ENCODE measurements at regions not wholly inside any gene's neighbourhood (a gene's known extent, or its start where the extent isn't known, plus 50 kb on each side); places are given as distances from the start of the nearest gene placed in this dataset.

DNA sequence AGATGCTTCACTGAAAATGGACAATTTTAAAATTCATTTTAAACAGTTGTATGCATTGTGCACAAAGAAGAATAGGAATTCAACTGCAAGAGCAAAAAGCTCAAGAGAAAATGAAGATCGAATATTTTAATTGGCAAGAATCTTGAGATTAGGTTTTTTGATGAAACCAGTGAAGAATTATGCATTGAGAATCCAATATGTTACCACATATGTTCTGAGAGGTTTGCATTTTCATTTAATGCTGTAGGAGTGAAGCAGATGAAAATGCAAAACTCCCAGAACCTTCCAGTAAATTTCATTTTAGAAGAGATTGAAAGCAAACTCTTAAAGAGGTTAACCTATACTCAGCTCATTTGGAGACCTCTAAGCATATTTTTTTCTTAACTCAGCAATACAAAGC lies 298.0 kb downstream of the OLFM3 start:
- DNase-seq (ENCODE audit: low read depth), result no peak

DNA sequence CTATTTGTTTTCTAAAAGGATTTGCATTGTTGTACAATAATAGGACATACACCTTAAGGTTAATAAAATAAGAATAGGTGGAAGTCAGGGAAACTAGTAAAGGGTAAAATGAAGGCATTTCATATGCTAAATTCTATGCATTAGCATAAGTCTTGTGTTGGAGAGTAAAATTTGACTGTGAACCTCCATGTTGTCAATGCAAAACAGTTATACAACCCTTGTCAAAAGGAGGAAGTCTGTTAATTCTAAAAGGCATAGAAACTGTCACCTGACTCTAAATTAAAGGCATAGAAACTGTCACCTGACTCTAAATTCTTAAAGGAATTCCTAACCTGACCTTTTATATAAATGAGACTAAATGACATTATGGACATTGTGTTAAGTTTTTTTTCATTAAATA lies 291.8 kb downstream of the OLFM3 start:
- no peak for DNase-seq (ENCODE audit: low read depth)

DNA sequence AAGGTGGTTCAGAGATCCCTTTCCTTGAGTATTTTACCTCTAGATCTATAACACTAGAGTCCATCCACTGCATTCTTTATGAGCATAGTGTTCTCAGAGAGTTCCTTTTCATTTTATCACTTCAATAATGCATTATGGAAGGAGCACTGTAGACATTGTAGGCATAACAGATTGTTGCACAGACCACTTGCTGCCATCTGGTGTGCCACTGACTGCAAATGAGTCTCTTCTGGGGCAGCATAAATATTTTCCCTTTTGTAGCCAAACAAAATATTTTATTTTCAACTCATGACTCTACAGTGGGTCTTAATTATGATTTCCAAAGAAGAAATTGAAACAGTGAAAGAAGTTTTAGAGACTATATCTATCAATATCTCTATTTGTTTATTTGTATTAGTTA lies 290.4 kb downstream of the OLFM3 start:
- no peak for DNase-seq (ENCODE audit: low read depth)

DNA sequence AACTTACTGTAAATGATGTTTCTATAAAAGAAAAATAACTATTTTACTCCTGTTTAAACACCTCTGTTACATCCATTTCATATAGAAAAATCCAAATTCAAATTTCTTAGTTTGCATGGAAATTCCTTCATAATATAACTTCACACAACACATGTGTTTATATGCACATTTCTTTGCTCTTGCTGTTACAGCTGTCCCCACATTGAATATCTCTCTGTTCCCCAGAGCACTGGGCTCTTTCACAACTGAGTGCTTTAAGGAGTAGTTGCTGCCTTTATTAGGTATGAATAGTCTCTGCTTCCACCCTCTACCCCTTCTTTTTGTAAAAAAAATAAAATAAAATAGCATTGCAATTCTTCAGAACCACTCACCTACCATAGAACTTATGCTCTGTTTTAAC lies 287.0 kb downstream of the OLFM3 start:
- peak; percentile 14 for DNase-seq (ENCODE audit: low read depth)

DNA sequence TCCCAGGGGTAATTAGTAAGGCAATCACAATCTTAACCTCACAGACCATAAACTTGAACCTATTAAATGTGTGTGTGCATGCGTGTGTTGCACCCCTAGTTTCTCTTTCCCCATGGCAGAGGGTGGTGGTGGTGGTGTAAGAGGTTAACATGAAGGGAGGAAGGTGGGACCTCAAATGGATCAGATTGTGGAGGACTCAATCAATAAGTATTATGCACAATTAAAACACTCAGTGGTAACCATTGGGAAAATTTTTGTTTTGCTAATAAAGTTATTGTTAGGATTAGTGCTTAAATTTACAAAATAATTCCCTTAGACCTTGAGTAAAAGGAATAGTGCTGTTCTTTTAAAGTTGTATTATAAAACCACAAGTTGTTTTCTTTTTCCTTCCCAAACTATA lies 283.0 kb downstream of the OLFM3 start:
- DNase-seq (ENCODE audit: low read depth), result no peak

DNA sequence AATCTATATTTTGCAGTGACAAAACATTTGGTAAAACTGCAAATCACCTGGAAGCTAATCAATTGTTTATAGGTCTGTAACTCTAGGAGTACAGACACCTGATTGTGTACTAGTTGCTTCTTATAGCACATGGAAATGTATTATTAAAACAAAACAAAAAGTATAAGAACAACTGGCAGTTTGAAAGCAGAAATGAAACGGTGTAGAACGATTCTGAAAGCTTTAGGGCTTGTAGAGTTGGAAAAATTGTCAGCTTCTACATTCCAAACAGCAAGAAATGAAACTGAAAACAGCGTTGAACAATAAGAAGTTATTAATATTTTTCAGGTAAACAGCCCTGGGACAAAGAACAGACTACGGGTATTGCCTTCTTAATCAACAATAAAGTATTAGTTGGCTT lies 273.3 kb downstream of the OLFM3 start:
- no peak for DNase-seq (ENCODE audit: low read depth)

DNA sequence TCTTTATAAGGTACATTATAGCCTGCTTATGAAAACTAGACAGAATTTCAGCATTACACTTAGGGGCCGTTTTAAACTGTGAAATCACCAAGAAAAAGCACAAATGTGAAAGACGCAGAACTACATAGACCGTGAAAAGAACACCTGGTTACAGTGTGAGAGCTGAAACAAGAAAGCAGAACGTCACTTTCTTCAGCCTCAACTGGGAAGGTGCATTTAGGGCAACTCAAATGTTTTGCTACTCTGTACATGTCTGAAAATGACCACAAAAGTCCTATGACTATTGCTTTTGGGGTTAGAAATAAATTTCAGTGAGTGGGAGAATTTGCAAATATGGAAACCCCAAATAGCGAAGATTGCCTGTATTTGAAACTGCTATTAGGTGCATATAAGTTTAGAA lies 268.7 kb downstream of the OLFM3 start:
- DNase-seq (ENCODE audit: low read depth), result no peak

DNA sequence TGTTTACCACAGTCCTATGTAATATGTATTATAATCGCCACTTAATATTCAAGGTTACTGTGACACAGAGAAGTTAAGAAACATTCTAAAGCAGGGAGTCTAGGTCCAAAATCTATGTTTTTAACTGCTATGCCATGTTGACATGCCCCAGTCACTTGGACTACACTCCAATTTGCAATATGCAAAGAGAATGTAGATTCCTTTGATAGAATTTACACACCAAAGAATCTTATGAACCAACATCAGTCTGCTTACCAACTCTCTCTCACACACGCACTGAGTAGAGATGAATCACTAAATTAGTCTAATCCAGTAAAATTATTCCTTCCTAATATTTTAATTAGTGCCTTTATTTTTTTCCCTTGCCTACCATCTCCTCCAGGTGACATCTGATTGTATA lies 266.2 kb downstream of the OLFM3 start:
- no peak for DNase-seq (ENCODE audit: low read depth)

DNA sequence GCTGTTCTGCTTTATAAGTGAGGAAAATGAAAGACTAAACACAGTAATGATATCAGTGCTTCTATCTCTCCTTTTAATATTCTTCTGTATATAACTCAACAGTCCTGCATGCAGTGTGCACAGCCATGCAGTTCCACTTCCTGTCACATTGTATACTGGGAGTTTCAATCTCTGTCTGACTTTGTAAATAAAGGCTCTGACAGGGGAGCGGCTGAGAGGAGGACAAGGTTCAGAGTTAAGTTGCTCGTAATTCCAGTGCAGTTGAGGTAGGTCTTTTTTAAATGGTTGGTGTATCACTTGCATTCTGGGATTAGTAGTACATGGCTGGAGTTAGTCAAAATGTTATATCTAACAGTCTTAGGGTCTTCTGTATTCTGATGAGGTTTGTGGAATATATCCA lies 264.5 kb downstream of the OLFM3 start:
- DNase-seq (ENCODE audit: low read depth), result no peak

DNA sequence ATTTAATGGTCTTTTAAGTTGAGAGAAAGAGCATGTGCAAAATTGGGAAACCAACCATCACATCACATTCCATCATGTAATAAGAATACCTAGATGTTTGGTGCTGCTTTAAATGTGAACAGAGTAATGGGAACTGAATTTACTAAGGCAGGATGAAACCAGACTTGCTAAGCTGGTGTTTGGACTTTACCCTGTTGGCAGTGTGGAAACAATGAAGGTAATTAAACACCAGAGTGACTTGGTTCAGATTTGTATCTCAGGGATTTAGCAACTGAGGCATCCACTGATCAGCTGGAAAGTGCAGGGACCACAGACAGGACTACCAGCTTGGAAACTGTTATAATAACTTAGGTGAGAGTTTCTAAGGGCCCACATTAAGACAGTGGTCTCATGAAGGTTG lies 263.4 kb downstream of the OLFM3 start:
- no peak for DNase-seq (ENCODE audit: low read depth)

DNA sequence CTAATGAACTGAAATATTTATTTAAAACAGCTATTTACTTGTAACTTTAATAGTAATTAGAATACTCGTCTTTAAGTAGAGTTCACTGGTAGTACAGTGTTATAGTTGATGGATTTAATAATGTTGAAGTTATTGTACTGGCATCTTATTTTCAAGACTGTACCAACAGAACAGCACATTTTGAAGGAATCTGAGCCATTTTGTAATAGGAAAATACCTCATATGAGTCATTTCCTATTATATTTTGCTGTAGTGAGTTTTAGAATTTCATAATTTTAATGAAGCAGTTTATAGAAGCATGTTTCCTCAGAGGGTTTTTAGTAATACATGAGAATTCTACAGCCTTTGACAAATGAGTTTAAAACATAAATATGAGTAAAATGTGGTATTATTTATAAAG lies 258.3 kb downstream of the OLFM3 start:
- peak; percentile 72 for DNase-seq (ENCODE audit: low read depth)

DNA sequence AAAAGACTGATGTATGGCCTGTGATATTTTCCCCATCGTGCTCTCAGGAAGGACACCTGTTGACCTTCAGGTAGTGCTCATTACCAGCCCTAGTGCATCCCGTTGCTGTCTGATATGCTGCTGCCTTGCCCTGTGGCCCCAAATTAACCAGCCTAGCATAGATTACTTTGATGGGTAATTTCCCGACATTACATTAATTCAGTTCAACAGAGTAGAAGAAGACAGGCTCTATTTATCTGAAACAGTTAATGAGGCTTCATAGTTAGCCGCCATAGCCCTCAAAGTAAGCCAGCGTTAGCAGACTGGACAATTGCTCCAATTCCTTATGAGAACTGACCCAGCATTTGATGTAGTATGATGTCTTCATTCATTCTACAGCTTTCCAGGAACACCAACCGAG lies 257.6 kb downstream of the OLFM3 start:
- no peak for DNase-seq (ENCODE audit: low read depth)

DNA sequence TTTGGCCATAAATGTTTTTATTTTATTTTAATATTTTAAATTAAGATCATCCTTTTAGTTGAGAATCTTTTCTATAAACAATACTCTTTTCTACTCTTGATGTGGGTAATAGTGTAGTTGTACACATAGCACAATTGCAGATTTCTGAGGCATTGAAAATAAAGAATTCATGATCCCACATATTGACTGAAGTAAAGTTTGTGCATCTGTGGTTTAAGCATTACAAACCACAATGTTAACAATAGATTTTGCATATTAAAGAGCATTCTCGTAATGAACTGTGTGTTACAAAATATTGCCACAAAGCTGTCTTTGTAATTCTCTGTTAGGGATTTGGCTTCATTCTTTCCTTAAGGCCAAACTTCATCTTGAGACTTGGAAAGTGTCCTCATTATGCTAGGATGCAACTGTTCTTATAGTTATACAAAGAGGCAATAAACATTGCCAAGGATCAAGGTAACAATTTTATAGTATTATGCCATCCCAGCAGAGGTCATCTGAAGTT lies 256.8 kb downstream of the OLFM3 start:
- no peak for DNase-seq (ENCODE audit: low read depth)

DNA sequence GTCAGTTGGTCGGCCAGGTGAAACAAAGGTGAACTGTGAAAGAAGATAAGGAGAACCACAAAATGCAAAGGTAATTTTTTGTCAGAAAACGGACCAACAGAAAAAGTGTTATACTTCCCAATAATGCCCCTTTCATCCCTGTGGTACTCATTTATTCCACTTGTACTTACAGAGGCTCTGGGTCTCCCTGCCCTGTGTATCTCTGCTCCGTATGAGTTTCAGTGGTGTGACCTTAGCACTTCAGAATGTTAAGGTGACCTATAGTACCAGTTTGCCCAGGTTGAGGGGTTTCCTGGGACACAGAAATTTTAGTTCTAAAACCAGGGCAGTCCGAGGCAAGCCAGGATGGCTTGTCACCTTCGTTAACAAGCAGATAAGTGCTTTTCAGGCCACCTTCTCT lies 254.8 kb downstream of the OLFM3 start:
- no peak for DNase-seq (ENCODE audit: low read depth)

DNA sequence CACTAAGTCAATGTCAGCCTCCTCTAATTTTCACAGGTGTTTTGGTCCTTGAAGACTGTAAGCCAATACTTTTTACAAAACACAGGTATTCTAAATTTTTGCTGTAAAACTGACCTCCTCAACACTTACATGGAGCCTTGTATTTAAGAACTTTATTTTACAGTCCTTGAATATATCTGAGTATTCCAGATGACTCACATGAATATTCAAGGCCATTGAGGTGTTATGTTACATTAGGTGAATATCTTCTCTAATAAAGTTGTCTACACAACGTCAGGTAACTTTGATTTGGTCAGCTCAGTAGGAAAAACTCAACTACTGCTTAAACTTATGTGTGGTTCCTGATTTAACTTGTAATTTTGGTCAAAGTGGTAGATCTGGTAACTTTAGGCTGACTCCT lies 254.2 kb downstream of the OLFM3 start:
- DNase-seq (ENCODE audit: low read depth), result no peak

DNA sequence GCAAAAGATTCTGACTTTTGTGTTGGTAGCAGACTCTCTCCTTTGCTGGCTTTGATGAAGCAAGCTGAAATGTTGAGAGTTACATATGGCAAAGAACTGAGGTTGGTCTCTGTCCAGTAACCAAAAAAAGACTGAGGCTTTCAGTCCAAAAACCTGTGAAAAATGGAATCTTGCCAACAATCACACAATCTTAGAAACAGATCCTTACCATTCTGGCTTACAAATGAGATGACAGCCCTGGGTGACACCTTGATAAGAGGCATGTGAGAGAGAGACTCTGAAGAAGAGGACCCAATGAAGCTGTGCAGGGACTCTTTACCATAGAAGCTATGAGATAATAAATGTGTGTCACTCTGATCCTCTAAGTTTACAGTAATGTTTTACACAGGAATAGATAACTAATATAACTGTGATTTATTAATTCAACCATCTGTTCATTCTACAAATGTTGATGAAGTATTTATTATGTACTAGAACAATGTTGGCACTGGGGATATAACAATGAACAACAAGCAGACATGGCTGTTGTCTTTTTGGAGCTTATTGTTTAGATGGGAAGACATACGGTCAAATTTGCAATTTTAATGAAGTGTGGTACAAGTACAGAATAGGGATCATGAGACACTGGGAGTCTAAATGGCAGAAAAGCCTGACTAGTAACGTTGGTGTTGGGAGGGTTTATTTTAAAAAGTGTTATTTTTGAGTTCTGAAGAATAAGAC lies 251.0 kb downstream of the OLFM3 start:
- no peak for DNase-seq (ENCODE audit: low read depth)

DNA sequence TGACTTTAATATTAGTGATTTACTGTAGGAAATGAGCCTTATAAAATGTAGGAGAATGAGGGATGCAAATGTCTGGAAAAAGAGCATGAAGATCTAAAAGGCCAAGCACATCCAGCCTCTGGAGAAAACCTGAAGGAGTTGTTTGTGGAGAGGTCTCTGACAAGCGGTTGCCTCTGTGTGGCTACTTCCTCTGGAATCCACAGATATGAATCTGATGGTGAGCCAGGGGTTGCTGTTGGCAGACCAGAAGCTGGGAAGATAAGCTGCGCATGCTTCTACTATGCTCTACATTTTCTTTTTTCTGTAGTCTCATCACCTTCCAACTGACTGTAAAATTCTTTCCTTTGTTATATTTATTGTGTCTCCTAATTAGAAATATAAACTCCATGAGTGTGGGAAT lies 248.6 kb downstream of the OLFM3 start:
- DNase-seq (ENCODE audit: low read depth), result no peak
